ENCODE measurements at regions not wholly inside any gene's neighbourhood (a gene's known extent, or its start where the extent isn't known, plus 50 kb on each side); places are given as distances from the start of the nearest gene placed in this dataset.

- no peak for TF ChIP-seq POLR2A (IDR thresholded peaks at IDR 0.05; ENCODE audit: low read length)
- no peak for TF ChIP-seq USF2 (IDR thresholded peaks at IDR 0.05)
- TF ChIP-seq CTCF (IDR thresholded peaks at IDR 0.05), result no peak
- no peak for TF ChIP-seq RAD21 (conservative IDR thresholded peaks at IDR 0.05 in 1 of 2, IDR thresholded peaks at IDR 0.05 in 1 of 2)
These were observed 57.6 kb downstream of the FOXB1 start for GRCh38 chr15:60061758-60062157.

Data from A549 (cell line).